ENCODE measurements at regions not wholly inside any gene's neighbourhood (a gene's known extent, or its start where the extent isn't known, plus 50 kb on each side); places are given as distances from the start of the nearest gene placed in this dataset.

DNA sequence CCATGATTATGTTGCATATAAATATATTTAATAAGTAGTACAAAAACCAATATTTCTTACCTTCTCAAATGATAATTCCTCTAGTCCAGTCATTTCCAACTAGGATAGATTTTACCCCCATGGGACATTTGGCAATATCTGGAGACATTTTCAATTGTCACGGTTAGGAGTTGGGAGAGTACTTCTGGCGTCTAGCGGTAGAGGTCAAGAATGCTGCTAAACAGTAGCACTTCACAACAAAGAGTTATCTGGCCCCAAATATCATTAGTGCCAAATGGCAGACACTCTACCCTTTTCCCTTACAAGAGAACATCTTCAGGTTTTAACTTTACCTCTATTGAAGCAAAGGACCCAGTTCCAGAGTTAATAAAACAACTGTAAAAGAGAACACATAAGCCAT is 168.1 kb downstream of the FAT4 start:
- no peak overlapping the region for H3K4me3 ChIP-seq (ENCODE audit: low read depth, low read length)
- TF ChIP-seq, protein P1, sequence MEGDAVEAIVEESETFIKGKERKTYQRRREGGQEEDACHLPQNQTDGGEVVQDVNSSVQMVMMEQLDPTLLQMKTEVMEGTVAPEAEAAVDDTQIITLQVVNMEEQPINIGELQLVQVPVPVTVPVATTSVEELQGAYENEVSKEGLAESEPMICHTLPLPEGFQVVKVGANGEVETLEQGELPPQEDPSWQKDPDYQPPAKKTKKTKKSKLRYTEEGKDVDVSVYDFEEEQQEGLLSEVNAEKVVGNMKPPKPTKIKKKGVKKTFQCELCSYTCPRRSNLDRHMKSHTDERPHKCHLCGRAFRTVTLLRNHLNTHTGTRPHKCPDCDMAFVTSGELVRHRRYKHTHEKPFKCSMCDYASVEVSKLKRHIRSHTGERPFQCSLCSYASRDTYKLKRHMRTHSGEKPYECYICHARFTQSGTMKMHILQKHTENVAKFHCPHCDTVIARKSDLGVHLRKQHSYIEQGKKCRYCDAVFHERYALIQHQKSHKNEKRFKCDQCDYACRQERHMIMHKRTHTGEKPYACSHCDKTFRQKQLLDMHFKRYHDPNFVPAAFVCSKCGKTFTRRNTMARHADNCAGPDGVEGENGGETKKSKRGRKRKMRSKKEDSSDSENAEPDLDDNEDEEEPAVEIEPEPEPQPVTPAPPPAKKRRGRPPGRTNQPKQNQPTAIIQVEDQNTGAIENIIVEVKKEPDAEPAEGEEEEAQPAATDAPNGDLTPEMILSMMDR (IDR thresholded peaks at IDR 0.05; ENCODE audit: insufficient read depth, low read depth, low read length, missing control alignments): no peak
- DNase-seq (ENCODE audit: low read depth): no peak

- TF ChIP-seq, protein P1 (IDR thresholded peaks at IDR 0.05; ENCODE audit: insufficient read depth, low read depth, low read length, missing control alignments): no peak
- H3K4me3 ChIP-seq (ENCODE audit: low read depth, low read length): no peak overlapping the region
- DNase-seq (ENCODE audit: low read depth): no peak
These were observed 168.5 kb downstream of the FAT4 start for GRCh38 chr4:125483278-125483677.

- H3K4me3 ChIP-seq (ENCODE audit: low read depth, low read length): no peak overlapping the region
- TF ChIP-seq, protein P1 (IDR thresholded peaks at IDR 0.05; ENCODE audit: insufficient read depth, low read depth, low read length, missing control alignments): no peak
- DNase-seq (ENCODE audit: low read depth): no peak
These were observed 170.2 kb downstream of the FAT4 start for GRCh38 chr4:125484912-125485311.

DNA sequence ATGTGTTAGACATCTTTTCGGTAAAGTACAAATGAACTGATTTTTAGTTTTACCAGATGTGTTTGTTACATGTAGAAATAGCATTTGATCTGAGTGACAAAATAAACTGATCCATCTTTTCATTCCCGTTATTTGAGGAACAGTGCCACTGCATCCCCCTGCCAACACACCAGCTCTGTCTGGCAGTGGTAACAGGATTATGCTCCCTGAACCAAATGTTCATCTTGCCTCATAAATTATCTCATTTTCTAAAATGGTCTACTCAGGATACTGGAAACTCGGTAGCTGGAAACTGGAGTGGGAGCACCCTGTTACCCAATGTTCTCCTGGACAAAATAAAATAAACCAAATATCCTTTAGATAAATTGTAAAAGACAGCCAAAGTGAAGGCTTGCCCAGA is 171.6 kb downstream of the FAT4 start:
- TF ChIP-seq, protein P1 (IDR thresholded peaks at IDR 0.05; ENCODE audit: insufficient read depth, low read depth, low read length, missing control alignments): no peak
- no peak overlapping the region for H3K4me3 ChIP-seq (ENCODE audit: low read depth, low read length)
- DNase-seq (ENCODE audit: low read depth): no peak

DNA sequence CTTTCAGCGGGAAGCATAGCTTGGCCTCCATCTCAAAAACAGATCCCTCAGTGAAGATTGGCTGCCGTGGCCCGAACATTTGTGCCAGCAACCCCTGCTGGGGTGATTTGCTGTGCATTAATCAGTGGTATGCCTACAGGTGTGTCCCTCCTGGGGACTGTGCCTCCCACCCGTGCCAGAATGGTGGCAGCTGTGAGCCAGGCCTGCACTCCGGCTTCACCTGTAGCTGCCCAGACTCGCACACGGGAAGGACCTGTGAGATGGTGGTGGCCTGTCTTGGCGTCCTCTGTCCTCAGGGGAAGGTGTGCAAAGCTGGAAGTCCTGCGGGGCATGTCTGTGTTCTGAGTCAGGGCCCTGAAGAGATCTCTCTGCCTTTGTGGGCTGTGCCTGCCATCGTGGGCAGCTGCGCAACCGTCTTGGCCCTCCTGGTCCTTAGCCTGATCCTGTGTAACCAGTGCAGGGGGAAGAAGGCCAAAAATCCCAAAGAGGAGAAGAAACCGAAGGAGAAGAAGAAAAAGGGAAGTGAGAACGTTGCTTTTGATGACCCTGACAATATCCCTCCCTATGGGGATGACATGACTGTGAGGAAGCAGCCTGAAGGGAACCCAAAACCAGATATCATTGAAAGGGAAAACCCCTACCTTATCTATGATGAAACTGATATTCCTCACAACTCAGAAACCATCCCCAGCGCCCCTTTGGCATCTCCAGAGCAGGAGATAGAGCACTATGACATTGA is 175.4 kb downstream of the FAT4 start:
- TF ChIP-seq, protein P1 (IDR thresholded peaks at IDR 0.05; ENCODE audit: insufficient read depth, low read depth, low read length, missing control alignments): no peak

GRCh38 chr4:125492957-125493356 is 178.2 kb downstream of the FAT4 start:
- no peak for DNase-seq (ENCODE audit: low read depth)
- H3K4me3 ChIP-seq (ENCODE audit: low read depth, low read length): no peak overlapping the region
- TF ChIP-seq, protein P1 (IDR thresholded peaks at IDR 0.05; ENCODE audit: insufficient read depth, low read depth, low read length, missing control alignments): no peak

More for the DNA sequence above, 175.4 kb downstream of the FAT4 start:
- DNase-seq (ENCODE audit: low read depth): no peak
- H3K4me3 ChIP-seq (ENCODE audit: low read depth, low read length): no peak overlapping the region

DNA sequence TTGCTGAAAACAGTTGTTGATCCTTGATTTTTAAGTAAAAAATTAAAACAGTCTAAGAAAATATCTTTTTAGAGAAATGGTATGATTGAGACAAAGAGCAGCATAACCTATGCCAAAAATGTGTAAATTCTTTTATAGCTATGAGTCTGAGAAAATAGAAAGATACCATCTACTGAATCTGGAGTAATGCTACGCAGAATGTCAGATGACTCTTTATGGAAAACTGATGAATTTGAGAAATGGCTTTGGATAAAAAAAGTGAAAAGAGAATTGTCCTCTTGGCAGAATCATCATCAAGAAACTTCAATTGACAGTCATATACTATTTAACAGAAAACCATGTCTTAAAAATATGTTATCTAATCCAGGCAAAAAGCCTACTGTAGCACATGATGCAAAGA is 183.1 kb downstream of the FAT4 start:
- TF ChIP-seq, protein P1 (IDR thresholded peaks at IDR 0.05; ENCODE audit: insufficient read depth, low read depth, low read length, missing control alignments): no peak
- H3K4me3 ChIP-seq (ENCODE audit: low read depth, low read length): no peak overlapping the region
- DNase-seq (ENCODE audit: low read depth): no peak

Measured in GM12865 (cell line).